K562 (cell line): ENCODE measurements at regions not wholly inside any gene's neighbourhood (a gene's known extent, or its start where the extent isn't known, plus 50 kb on each side); places are given as distances from the start of the nearest gene placed in this dataset.
A peak's percentile ranks its signal among the peaks of the same experiment; 100 is the strongest.

Experiments used
- ATAC-seq: fragments of 200-7000 bp; cut with Tn5 transposase; 3 replicates; pipeline ENCODE4 v1.9.1; 2020; ENCODE audit warnings: moderate library complexity
- BruUV-seq: library from RNA; stranded (reverse); fragments of 400-500 nt; replicated peaks from 2 replicates; lab custom pipeline; 2021; lab: Mats Ljungman, UMichigan
- CTCF ChIA-PET: fragments of 300-600 bp; formaldehyde crosslinking; extraction: SDS; loops from one replicate; lab custom pipeline; 2021; ENCODE audit warnings: low intra/inter-chr PET ratio; lab: Yijun Ruan, JAX
- POLR2A ChIA-PET: fragments of 300-600, 350-650 bp; sonication (Branson Sonifier 250); formaldehyde crosslinking; extraction: SDS; loops from one replicate; lab custom pipeline; 2021; ENCODE audit warnings: antibody characterized with exemption, inconsistent platforms; lab: Yijun Ruan, JAX
- DNase-seq, 4 experiments: peaks; one replicate each; pipeline versions ENCODE4 v3.0.0 to v3.0.0-alpha.2; 2011 to 2018; ENCODE audit warnings: low spot score in 3 of 4, mixed read lengths in 3 of 4; ENCODE audit errors: extremely low read depth in 1 of 4
- FAIRE-seq: peaks from 2 replicates; lab custom pipeline; 2011; peaks lifted over from hg19 to GRCh38; lab: Jason Lieb, UNC
- H2AFZ ChIP-seq: 2 replicates; pipeline ENCODE4 v1.6.0; 2011; ENCODE audit warnings: low read depth, low read length, control low read depth, inconsistent platforms
- H3K27ac ChIP-seq: fragments of 200-600 bp; 3 replicates; pipeline ENCODE4 v1.8.0; 2011; ENCODE audit warnings: low read depth, mild to moderate bottlenecking, control low read depth, inconsistent platforms, low read length, moderate library complexity, mixed read lengths; ENCODE audit errors: extremely low read depth
- H3K27me3 ChIP-seq, 2 experiments: fragments of 300-600 bp in 1 of 2; 2 replicates in 1 of 2; 3 replicates in 1 of 2; pipeline versions ENCODE4 v1.6.0 to v1.8.0; 2011; ENCODE audit warnings: inconsistent platforms in 2 of 2, low read length in 2 of 2, mild to moderate bottlenecking in 1 of 2, mixed read lengths in 1 of 2, moderate library complexity in 1 of 2; ENCODE audit not compliant: control insufficient read depth in 2 of 2, insufficient read depth in 2 of 2
- H3K36me3 ChIP-seq: fragments of 300-600 bp; 3 replicates; pipeline ENCODE4 v1.8.0; 2011; ENCODE audit warnings: mild to moderate bottlenecking, low read length, inconsistent platforms; ENCODE audit not compliant: control insufficient read depth, insufficient read depth
- H3K4me1 ChIP-seq, 2 experiments: fragments of 200-600 bp in 1 of 2; replicated peaks in 1 of 2; 2 replicates in 1 of 2; 3 replicates in 1 of 2; pipeline versions ENCODE4 v1.5.1 to v1.8.0; 2011; ENCODE audit warnings: inconsistent platforms in 2 of 2, low read length in 2 of 2, mild to moderate bottlenecking in 1 of 2, mixed read lengths in 1 of 2, moderate library complexity in 1 of 2; ENCODE audit not compliant: control insufficient read depth in 2 of 2, insufficient read depth in 2 of 2
- H3K4me2 ChIP-seq: 2 replicates; pipeline ENCODE4 v1.6.1; 2011; ENCODE audit warnings: low read length, control low read depth, inconsistent platforms, mixed read lengths; ENCODE audit not compliant: insufficient read depth
- H3K4me3 ChIP-seq: fragments of 200-600 bp; sonication (generic), shearing (Covaris generic); 2 replicates; pipeline ENCODE4 v1.5.1; 2016; ENCODE audit warnings: control low read depth, inconsistent platforms
- H3K79me2 ChIP-seq: fragments of 200-600 bp; 3 replicates; pipeline ENCODE4 v1.8.0; 2011; ENCODE audit warnings: low read length, inconsistent platforms; ENCODE audit not compliant: control insufficient read depth, insufficient read depth
- H3K9ac ChIP-seq, 2 experiments: 2 replicates each; pipeline versions ENCODE4 v1.6.0 to v1.6.1; 2011; ENCODE audit warnings: low read depth in 2 of 2, low read length in 2 of 2, control low read depth in 1 of 2, inconsistent platforms in 1 of 2, mild to moderate bottlenecking in 1 of 2, mixed read lengths in 1 of 2; ENCODE audit not compliant: insufficient read depth in 1 of 2
- H3K9me1 ChIP-seq: one replicate; pipeline ENCODE4 v1.6.0; 2011; ENCODE audit warnings: inconsistent platforms, mild to moderate bottlenecking, low read length, moderate library complexity; ENCODE audit not compliant: control insufficient read depth, insufficient read depth
- H3K9me3 ChIP-seq: replicated peaks from 2 replicates; pipeline ENCODE4 v1.5.1; 2011; ENCODE audit warnings: low read depth, low read length, inconsistent platforms; ENCODE audit not compliant: control insufficient read depth, insufficient read depth
- H4K20me1 ChIP-seq: replicated peaks from 2 replicates; pipeline ENCODE4 v1.6.1; 2011; ENCODE audit warnings: low read length, inconsistent platforms, mixed read lengths; ENCODE audit not compliant: control insufficient read depth, insufficient read depth
- CBFA2T3 ChIP-seq: fragments of 450-650 bp; IDR thresholded peaks from 2 replicates; pipeline ENCODE4 v1.6.1; 2017
- CEBPG ChIP-seq, 3 experiments: fragments of 200-800 bp in 1 of 3; sonication (Bioruptor generic) in 1 of 3; sonication (generic) in 1 of 3; formaldehyde crosslinking in 1 of 3; IDR thresholded peaks in 2 of 3; conservative IDR thresholded peaks in 1 of 3; 2 replicates each; pipeline versions ENCODE4 v1.6.1 to v1.8.0; 2016 to 2022; ENCODE audit warnings: missing compliant biosample characterization in 2 of 3, missing genetic modification characterization in 2 of 3, mild to moderate bottlenecking in 1 of 3, missing genetic modification reagents in 1 of 3
- GABPB2 ChIP-seq: fragments of 250-450 bp; sonication (Bioruptor Pico); conservative IDR thresholded peaks from 2 replicates; pipeline ENCODE4 v1.5.1; 2021; ENCODE audit warnings: mild to moderate bottlenecking
- GTF2A2 ChIP-seq: IDR thresholded peaks from 2 replicates; pipeline ENCODE4 v1.6.1; 2016; ENCODE audit warnings: mild to moderate bottlenecking, missing genetic modification characterization, missing compliant biosample characterization
- KHSRP ChIP-seq: fragments of 450-650 bp; IDR thresholded peaks from 2 replicates; pipeline ENCODE4 v1.6.1; 2017
- KLF13 ChIP-seq: fragments of 450-650 bp; IDR thresholded peaks from 2 replicates; pipeline ENCODE4 v1.6.1; 2016; ENCODE audit warnings: missing genetic modification characterization, low read depth, mild to moderate bottlenecking, missing compliant biosample characterization, moderate library complexity, borderline replicate concordance
- MXI1 ChIP-seq: IDR thresholded peaks from 2 replicates; pipeline ENCODE4 v1.6.1; 2011; ENCODE audit warnings: low read depth, mild to moderate bottlenecking, improper control_type of control experiment, low read length
- NFATC3 ChIP-seq: fragments of 450-650 bp; IDR thresholded peaks from 2 replicates; pipeline ENCODE4 v1.6.1; 2017; ENCODE audit warnings: mild to moderate bottlenecking
- TAL1 ChIP-seq: fragments of 450-650 bp; IDR thresholded peaks from 2 replicates; pipeline ENCODE4 v1.6.1; 2016; ENCODE audit warnings: mild to moderate bottlenecking
- ZNF717 ChIP-seq: fragments of 250-450 bp; sonication (Bioruptor Pico); IDR thresholded peaks from 2 replicates; pipeline ENCODE4 v1.5.0; 2021
- WGBS: fragments of 100-300 bp; shearing (Covaris generic); methylation state at CpG from one replicate; pipeline ENCODE4 v1.1.6; 2016; ENCODE audit warnings: low coverage, mixed read lengths; ENCODE audit not compliant: insufficient coverage; ENCODE audit errors: missing lambda C conversion rate; 5-methylcytosine and 5-hydroxymethylcytosine counted together
- in situ Hi-C: fragments of 300-500 bp; cut with MboI; formaldehyde crosslinking; loops from 4 replicates; pipeline ENCODE4 v1.15.0; 2018; ENCODE audit warnings: inconsistent platforms, mixed read lengths
- intact Hi-C: fragments of 100-400 bp; cut with micrococcal nuclease; formaldehyde crosslinking; loops from 2 replicates; pipeline ENCODE4 v1.14.2; 2022
- TF ChIP-seq, protein P1 (sequence below): sonication (generic); formaldehyde crosslinking; IDR thresholded peaks from 2 replicates; pipeline ENCODE4 v1.8.0; 2022; ENCODE audit warnings: mild to moderate bottlenecking, missing genetic modification reagents
- TF ChIP-seq, protein P2 (sequence below), 2 experiments: fragments of 450-650 bp in 1 of 2; sonication (generic) in 1 of 2; formaldehyde crosslinking in 1 of 2; IDR thresholded peaks in 1 of 2; conservative IDR thresholded peaks in 1 of 2; 2 replicates each; pipeline versions ENCODE4 v1.6.1 to v1.8.1; 2016 to 2023; ENCODE audit warnings: mild to moderate bottlenecking in 2 of 2, moderate library complexity in 2 of 2, inconsistent platforms in 1 of 2, missing genetic modification reagents in 1 of 2

DNA sequence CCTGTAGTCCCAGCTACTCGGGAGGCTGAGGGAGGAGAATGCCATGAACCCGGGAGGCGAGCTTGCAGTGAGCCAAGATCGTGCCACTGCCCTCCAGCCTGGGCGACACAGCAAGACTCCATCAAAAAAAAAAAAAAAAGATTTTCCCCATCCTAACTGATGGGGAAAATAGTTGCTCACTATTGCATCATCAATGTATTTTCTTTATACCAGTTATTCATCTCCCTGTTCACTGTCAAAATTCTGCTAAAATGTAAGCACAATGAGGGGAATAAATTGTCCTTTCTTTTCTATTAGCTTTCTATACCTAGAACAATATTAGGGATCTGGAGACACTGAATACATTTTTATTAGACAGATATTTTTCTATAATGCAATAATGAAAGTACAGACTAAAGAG is 561.3 kb downstream of the CCER1 start:
- Histone ChIP-seq H3K27ac (no peak overlapping the region), H3K4me2 (no peak overlapping the region), H3K9me1 (no peaks in the 10 kb centered on the region), H3K79me2 (no peaks in the 10 kb centered on the region), H4K20me1 (no peaks in the 10 kb centered on the region), H3K36me3 (no peaks in the 10 kb centered on the region), H2AFZ (no peak overlapping the region), H3K4me1 (no peaks in the 10 kb centered on the region), H3K27me3 (no peaks in the 10 kb centered on the region), H3K9ac (no peak overlapping the region), H3K4me3 (no peak overlapping the region), H3K9me3 (peaks cover 3% of the 10 kb centered on the region; the same call in 1 of the 2 replicates)
- ChIA-PET CTCF (no interaction called here), POLR2A (no interaction called here)
- no TSS peak for BruUV-seq
- FAIRE-seq (no peak), ATAC-seq (no peak), DNase-seq (no peak)
- WGBS = 0% methylated on average over 3 of the region's 5 CpGs
- in situ Hi-C loops (no loop called here), intact Hi-C loops (no loop called here)
- TF ChIP-seq CBFA2T3 (no peak), TAL1 (no peak), ZNF717 (CRISPR knock-in tag) (no peak), CEBPG (CRISPR knock-in tag; IDR thresholded peaks at IDR 0.05) (no peak), CEBPG (tag; conservative IDR thresholded peaks at IDR 0.05 in 1 of 2, IDR thresholded peaks at IDR 0.05 in 1 of 2) (peak; percentile 53 to 73; a peak in 3 of 4 replicates), GTF2A2 (no peak), NFATC3 (no peak), GABPB2 (no peak), MXI1 (no peak), KLF13 (tag) (no peak), KHSRP (no peak)
- TF ChIP-seq, protein P1, sequence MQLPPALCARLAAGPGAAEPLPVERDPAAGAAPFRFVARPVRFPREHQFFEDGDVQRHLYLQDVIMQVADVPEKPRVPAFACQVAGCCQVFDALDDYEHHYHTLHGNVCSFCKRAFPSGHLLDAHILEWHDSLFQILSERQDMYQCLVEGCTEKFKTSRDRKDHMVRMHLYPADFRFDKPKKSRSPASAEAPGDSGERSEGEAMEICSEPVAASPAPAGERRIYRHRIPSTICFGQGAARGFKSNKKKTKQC (CRISPR knock-in tag) = no peak
- TF ChIP-seq, protein P2, sequence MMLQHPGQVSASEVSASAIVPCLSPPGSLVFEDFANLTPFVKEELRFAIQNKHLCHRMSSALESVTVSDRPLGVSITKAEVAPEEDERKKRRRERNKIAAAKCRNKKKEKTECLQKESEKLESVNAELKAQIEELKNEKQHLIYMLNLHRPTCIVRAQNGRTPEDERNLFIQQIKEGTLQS (IDR thresholded peaks at IDR 0.05) = peak; percentile 62
- TF ChIP-seq, protein P2 (CRISPR knock-in tag; conservative IDR thresholded peaks at IDR 0.05) = no peak
